ENCODE measurements at regions not wholly inside any gene's neighbourhood (a gene's known extent, or its start where the extent isn't known, plus 50 kb on each side); places are given as distances from the start of the nearest gene placed in this dataset.

GRCh38 chr5:158056130-158056825 is 197.3 kb upstream of the CLINT1 start:
- TF ChIP-seq CTCF (conservative IDR thresholded peaks at IDR 0.05 in 1 of 2, IDR thresholded peaks at IDR 0.05 in 1 of 2; ENCODE audit: extremely low read depth in 1 of 2, insufficient read depth in 1 of 2, low read depth in 1 of 2, low read length in 2 of 2) (no peak), EZH2 (IDR thresholded peaks at IDR 0.05; ENCODE audit: borderline replicate concordance, low read length) (no peak)
